Neuronal stem cell (in vitro differentiated cells): ENCODE measurements at regions not wholly inside any gene's neighbourhood (a gene's known extent, or its start where the extent isn't known, plus 50 kb on each side); places are given as distances from the start of the nearest gene placed in this dataset.

Experiments
- DNase-seq: peaks from one replicate; pipeline ENCODE4 v3.0.0-alpha.2; 2013; ENCODE audit warnings: low spot score
- H2AFZ ChIP-seq: one replicate; pipeline ENCODE4 v1.6.1; 2013; ENCODE audit warnings: mild to moderate bottlenecking, low read length, inconsistent platforms
- H2AK5ac ChIP-seq: 2 replicates; pipeline ENCODE4 v1.6.1; 2013; ENCODE audit warnings: low read depth, mild to moderate bottlenecking, inconsistent platforms, low read length, moderate library complexity, mixed read lengths
- H2BK120ac ChIP-seq: 2 replicates; pipeline ENCODE4 v1.6.1; 2013; ENCODE audit warnings: low read depth, mild to moderate bottlenecking, inconsistent platforms, low read length, moderate library complexity, mixed read lengths
- H2BK12ac ChIP-seq: one replicate; pipeline ENCODE4 v1.6.1; 2013; ENCODE audit warnings: low read length, inconsistent platforms
- H2BK15ac ChIP-seq: 2 replicates; pipeline ENCODE4 v1.6.1; 2013; ENCODE audit warnings: mild to moderate bottlenecking, low read length, inconsistent platforms, mixed read lengths
- H2BK5ac ChIP-seq: one replicate; pipeline ENCODE4 v1.6.1; 2013; ENCODE audit warnings: inconsistent platforms, mild to moderate bottlenecking, low read length, moderate library complexity
- H3K14ac ChIP-seq: one replicate; pipeline ENCODE4 v1.6.1; 2013; ENCODE audit warnings: low read length, inconsistent platforms
- H3K18ac ChIP-seq: 2 replicates; pipeline ENCODE4 v1.6.1; 2013; ENCODE audit warnings: low read length, inconsistent platforms
- H3K23ac ChIP-seq: 2 replicates; pipeline ENCODE4 v1.6.1; 2013; ENCODE audit warnings: low read depth, mild to moderate bottlenecking, mixed read lengths, low read length, inconsistent platforms; ENCODE audit not compliant: poor library complexity
- H3K27ac ChIP-seq: replicated peaks from 3 replicates; pipeline ENCODE4 v1.5.1; 2013; ENCODE audit warnings: low read length, inconsistent platforms
- H3K27me3 ChIP-seq, 3 experiments: 2 replicates each; pipeline ENCODE4 v1.6.1; 2013; ENCODE audit warnings: low read length in 3 of 3, mild to moderate bottlenecking in 2 of 3, inconsistent platforms in 1 of 3, low read depth in 1 of 3, mixed read lengths in 1 of 3, moderate library complexity in 1 of 3; ENCODE audit not compliant: control insufficient read depth in 3 of 3, insufficient read depth in 3 of 3
- H3K36me3 ChIP-seq, 2 donors: replicated peaks in 1 of 2; 2 replicates each; pipeline ENCODE4 v1.6.1; 2013; ENCODE audit warnings: low read length in 2 of 2; ENCODE audit not compliant: control insufficient read depth in 2 of 2, insufficient read depth in 2 of 2
- H3K4ac ChIP-seq: 2 replicates; pipeline ENCODE4 v1.6.1; 2013; ENCODE audit warnings: inconsistent platforms, mild to moderate bottlenecking, low read length, moderate library complexity
- H3K4me1 ChIP-seq, 2 donors: 1 replicate in 1 of 2; 2 replicates in 1 of 2; pipeline ENCODE4 v1.6.1; 2013; ENCODE audit warnings: low read length in 2 of 2, low read depth in 1 of 2; ENCODE audit not compliant: control insufficient read depth in 2 of 2, insufficient read depth in 1 of 2
- H3K4me2 ChIP-seq: one replicate; pipeline ENCODE4 v1.6.1; 2013; ENCODE audit warnings: mild to moderate bottlenecking, low read length, inconsistent platforms; ENCODE audit not compliant: insufficient read depth, poor library complexity, severe bottlenecking
- H3K4me3 ChIP-seq, 2 donors: 2 replicates each; pipeline ENCODE4 v1.5.1; 2013; ENCODE audit warnings: low read length in 2 of 2, mild to moderate bottlenecking in 2 of 2, inconsistent platforms in 1 of 2, moderate library complexity in 1 of 2
- H3K79me1 ChIP-seq: one replicate; pipeline ENCODE4 v1.6.1; 2013; ENCODE audit warnings: low read depth, mild to moderate bottlenecking, inconsistent platforms, low read length, moderate library complexity
- H3K9ac ChIP-seq: one replicate; pipeline ENCODE4 v1.6.1; 2013; ENCODE audit warnings: mild to moderate bottlenecking, low read depth, low read length, inconsistent platforms; ENCODE audit not compliant: poor library complexity
- H3K9me3 ChIP-seq, 2 donors: replicated peaks in 1 of 2; 2 replicates each; pipeline versions ENCODE3 to v1.6.1; 2013; ENCODE audit warnings: low read length in 2 of 2, mild to moderate bottlenecking in 2 of 2, inconsistent platforms in 1 of 2, low read depth in 1 of 2, mixed read lengths in 1 of 2, moderate library complexity in 1 of 2; ENCODE audit not compliant: control insufficient read depth in 2 of 2, insufficient read depth in 1 of 2
- H4K8ac ChIP-seq: one replicate; pipeline ENCODE4 v1.6.1; 2013; ENCODE audit warnings: low read depth, mild to moderate bottlenecking, inconsistent platforms, low read length, moderate library complexity
- H4K91ac ChIP-seq: one replicate; pipeline ENCODE4 v1.6.1; 2013; ENCODE audit warnings: low read length, low read depth, mild to moderate bottlenecking, inconsistent platforms; ENCODE audit not compliant: poor library complexity
- WGBS, 2 donors: extraction: QIAGEN DNeasy Blood & Tissue Kit; methylation state at CpG; one replicate each; pipeline ENCODE4 v1.1.7; 2013; ENCODE audit warnings: missing lambda C conversion rate in 2 of 2, mixed read lengths in 1 of 2; ENCODE audit not compliant: insufficient read length in 2 of 2, insufficient replicate concordance in 1 of 2; ENCODE audit errors: extremely low coverage in 2 of 2; 5-methylcytosine and 5-hydroxymethylcytosine counted together

- WGBS, 2 donors = no CpG with 5 or more reads among the region's 1 CpG
- DNase-seq = no peak
- H3K14ac ChIP-seq = no peak overlapping the region
- no peak overlapping the region for H2BK120ac ChIP-seq
- no peak overlapping the region for H3K9ac ChIP-seq
- no peaks in the 10 kb centered on the region for H3K27me3 ChIP-seq
- no peak overlapping the region for H3K23ac ChIP-seq
- no peaks in the 10 kb centered on the region for H3K9me3 ChIP-seq
- no peak overlapping the region for H2BK12ac ChIP-seq
- H3K4ac ChIP-seq = no peak overlapping the region
- H3K36me3 ChIP-seq = no peaks in the 10 kb centered on the region
- no peak overlapping the region for H3K4me3 ChIP-seq
- no peak overlapping the region for H2AFZ ChIP-seq
- H4K91ac ChIP-seq = no peak overlapping the region
- H2BK15ac ChIP-seq = no peak overlapping the region
- no peak overlapping the region for H3K27ac ChIP-seq
- no peak overlapping the region for H3K4me2 ChIP-seq
- no peak overlapping the region for H3K18ac ChIP-seq
- H2AK5ac ChIP-seq = no peak overlapping the region
- H3K4me1 ChIP-seq = peaks cover 3 to 5% of the 10 kb centered on the region in 2 donors
- H4K8ac ChIP-seq = no peak overlapping the region
- H2BK5ac ChIP-seq = no peak overlapping the region
- no peaks in the 10 kb centered on the region for H3K79me1 ChIP-seq
These were observed 61.0 kb upstream of the RERGL start for GRCh38 chr12:18151036-18151435.

- Histone ChIP-seq H4K8ac (no peak overlapping the region), H2AK5ac (no peak overlapping the region), H3K4me1 (peaks cover 2 to 5% of the 10 kb centered on the region in 2 donors), H3K4me2 (no peak overlapping the region), H4K91ac (no peak overlapping the region), H3K4ac (no peak overlapping the region), H3K4me3 (no peak overlapping the region), H3K23ac (no peak overlapping the region), H2BK15ac (no peak overlapping the region), H3K79me1 (no peaks in the 10 kb centered on the region), H2BK12ac (no peak overlapping the region), H3K27ac (no peak overlapping the region), H2BK120ac (no peak overlapping the region), H3K14ac (no peak overlapping the region), H3K9ac (no peak overlapping the region), H2AFZ (peak overlapping the region; percentile 42), H3K18ac (no peak overlapping the region), H3K9me3 (no peaks in the 10 kb centered on the region), H2BK5ac (no peak overlapping the region), H3K27me3 (no peaks in the 10 kb centered on the region), H3K36me3 (no peaks in the 10 kb centered on the region)
- no peak for DNase-seq
- WGBS, 2 donors = no CpG with 5 or more reads among the region's 2 CpGs
These were observed 59.0 kb upstream of the RERGL start for GRCh38 chr12:18148961-18149360.

GRCh38 chr12:18146363-18146762 is 56.4 kb upstream of the RERGL start:
- no peaks in the 10 kb centered on the region for H3K27me3 ChIP-seq
- H3K36me3 ChIP-seq = no peaks in the 10 kb centered on the region
- no peaks in the 10 kb centered on the region for H3K9me3 ChIP-seq
- no peak overlapping the region for H3K14ac ChIP-seq
- no peak overlapping the region for H2BK15ac ChIP-seq
- H2AK5ac ChIP-seq = no peak overlapping the region
- H3K79me1 ChIP-seq = no peaks in the 10 kb centered on the region
- no peak overlapping the region for H4K91ac ChIP-seq
- no peak overlapping the region for H3K4ac ChIP-seq
- H3K4me2 ChIP-seq = no peak overlapping the region
- no peak overlapping the region for H4K8ac ChIP-seq
- H3K4me1 ChIP-seq = peaks cover 0 to 5% of the 10 kb centered on the region in 2 donors
- H3K4me3 ChIP-seq = no peak overlapping the region
- no peak overlapping the region for H3K23ac ChIP-seq
- no CpG with 5 or more reads among the region's 3 CpGs for WGBS, 2 donors
- H3K18ac ChIP-seq = no peak overlapping the region
- H2AFZ ChIP-seq = no peak overlapping the region
- H2BK120ac ChIP-seq = no peak overlapping the region
- H2BK5ac ChIP-seq = no peak overlapping the region
- no peak overlapping the region for H3K27ac ChIP-seq
- no peak for DNase-seq
- no peak overlapping the region for H3K9ac ChIP-seq
- no peak overlapping the region for H2BK12ac ChIP-seq

GRCh38 chr12:18145924-18146323 is 55.9 kb upstream of the RERGL start:
- H3K27ac ChIP-seq = no peak overlapping the region
- H4K91ac ChIP-seq = no peak overlapping the region
- H3K79me1 ChIP-seq = no peaks in the 10 kb centered on the region
- no peaks in the 10 kb centered on the region for H3K36me3 ChIP-seq
- H3K18ac ChIP-seq = no peak overlapping the region
- H2BK5ac ChIP-seq = no peak overlapping the region
- H2AK5ac ChIP-seq = no peak overlapping the region
- no peak overlapping the region for H2BK12ac ChIP-seq
- no peak overlapping the region for H3K4ac ChIP-seq
- no peaks in the 10 kb centered on the region for H3K27me3 ChIP-seq
- no peak overlapping the region for H3K14ac ChIP-seq
- no CpG with 5 or more reads among the region's 3 CpGs for WGBS, 2 donors
- H4K8ac ChIP-seq = no peak overlapping the region
- DNase-seq = no peak
- H3K4me2 ChIP-seq = no peak overlapping the region
- no peaks in the 10 kb centered on the region for H3K9me3 ChIP-seq
- H2AFZ ChIP-seq = peak overlapping the region; percentile 28
- no peak overlapping the region for H3K9ac ChIP-seq
- no peak overlapping the region for H3K23ac ChIP-seq
- H2BK15ac ChIP-seq = no peak overlapping the region
- peaks cover 0 to 5% of the 10 kb centered on the region in 2 donors for H3K4me1 ChIP-seq
- H3K4me3 ChIP-seq = no peak overlapping the region
- no peak overlapping the region for H2BK120ac ChIP-seq
